Activated naive CD4-positive, alpha-beta T cell treated with anti-CD3 and anti-CD28 coated beads, Interleukin-2, amount 10 ng/mL, durations not matched to agents 7 days and 5 days (primary cell): ENCODE measurements at regions not wholly inside any gene's neighbourhood (a gene's known extent, or its start where the extent isn't known, plus 50 kb on each side); places are given as distances from the start of the nearest gene placed in this dataset.

ENCODE experiments used
- CTCF ChIA-PET: fragments of 350-600 bp; sonication (Branson Sonifier 250); formaldehyde crosslinking; loops from one replicate; lab custom pipeline; 2021; ENCODE audit warnings: antibody characterized with exemption; lab: Charles Lee
- DNase-seq: peaks from one replicate; pipeline ENCODE4 v3.0.0-alpha.2; 2020
- H3K27ac Mint-ChIP-seq: one replicate; pipeline ENCODE4 v1.8.0; 2021; ENCODE audit warnings: mild to moderate bottlenecking, moderate library complexity, mixed read lengths
- H3K27me3 Mint-ChIP-seq: one replicate; pipeline ENCODE4 v1.8.0; 2021; ENCODE audit warnings: mild to moderate bottlenecking, mixed read lengths
- H3K36me3 Mint-ChIP-seq: one replicate; pipeline ENCODE4 v1.8.0; 2021; ENCODE audit warnings: mixed read lengths
- H3K4me1 Mint-ChIP-seq: one replicate; pipeline ENCODE4 v1.8.0; 2021; ENCODE audit warnings: mixed read lengths
- H3K4me3 Mint-ChIP-seq: one replicate; pipeline ENCODE4 v1.8.0; 2021; ENCODE audit warnings: mild to moderate bottlenecking, moderate library complexity, mixed read lengths
- H3K9me3 Mint-ChIP-seq: one replicate; pipeline ENCODE4 v1.8.0; 2021; ENCODE audit warnings: mixed read lengths

- Mint-ChIP-seq H3K27ac (no peak overlapping the region), H3K4me1 (peaks cover 12% of the 10 kb centered on the region), H3K36me3 (peaks cover 4% of the 10 kb centered on the region), H3K4me3 (no peak overlapping the region), H3K9me3 (peaks cover 4% of the 10 kb centered on the region), H3K27me3 (peaks cover 41% of the 10 kb centered on the region)
- CTCF ChIA-PET = no interaction called here
- DNase-seq = no peak
Observed at GRCh38 chr9:91084896-91085516, 276.7 kb downstream of the AUH start.

- CTCF ChIA-PET = no interaction called here
- Mint-ChIP-seq H3K4me1 (peaks cover 17% of the 10 kb centered on the region), H3K27ac (no peak overlapping the region)
Observed at GRCh38 chr9:91085517-91086291, 276.0 kb downstream of the AUH start.

GRCh38 chr9:91086657-91087461, 274.9 kb downstream of the AUH start:
- Mint-ChIP-seq H3K27ac (no peak overlapping the region), H3K27me3 (peaks cover 29% of the 10 kb centered on the region), H3K4me1 (peaks cover 17% of the 10 kb centered on the region), H3K36me3 (peaks cover 4% of the 10 kb centered on the region), H3K9me3 (peaks cover 1% of the 10 kb centered on the region), H3K4me3 (no peak overlapping the region)
- CTCF ChIA-PET = interaction anchor here (2.9 to 3.0 kb wide), 2 partner anchors 50 to 171 kb away, joined by 9 to 16 read pairs; no protein-coding TSS in a partner anchor
- no peak for DNase-seq

More at GRCh38 chr9:91085517-91086291, 276.0 kb downstream of the AUH start:
- peaks cover 4% of the 10 kb centered on the region for H3K36me3 Mint-ChIP-seq
- H3K9me3 Mint-ChIP-seq = peaks cover 4% of the 10 kb centered on the region
- no peak for DNase-seq
- no peak overlapping the region for H3K4me3 Mint-ChIP-seq
- H3K27me3 Mint-ChIP-seq = peaks cover 37% of the 10 kb centered on the region

- Mint-ChIP-seq H3K27ac (no peak overlapping the region), H3K27me3 (peaks cover 29% of the 10 kb centered on the region), H3K4me3 (no peak overlapping the region), H3K9me3 (peaks cover 1% of the 10 kb centered on the region), H3K36me3 (peaks cover 4% of the 10 kb centered on the region), H3K4me1 (peaks cover 17% of the 10 kb centered on the region)
- no peak for DNase-seq
- CTCF ChIA-PET = interaction anchor here (2.9 to 3.0 kb wide), 2 partner anchors 50 to 172 kb away, joined by 9 to 16 read pairs; no protein-coding TSS in a partner anchor
Observed at GRCh38 chr9:91087462-91087759, 274.3 kb downstream of the AUH start.

GRCh38 chr9:91089405-91090129, 272.2 kb downstream of the AUH start:
- peak; percentile 46 for DNase-seq
- H3K4me1 Mint-ChIP-seq = peaks cover 17% of the 10 kb centered on the region
- H3K36me3 Mint-ChIP-seq = peaks cover 19% of the 10 kb centered on the region
- H3K4me3 Mint-ChIP-seq = no peak overlapping the region
- peaks cover 12% of the 10 kb centered on the region for H3K9me3 Mint-ChIP-seq
- H3K27ac Mint-ChIP-seq = no peak overlapping the region
- CTCF ChIA-PET = interaction anchor here (0.6 to 3.0 kb wide), 25 partner anchors 9 to 340 kb away, joined by 3 to 34 read pairs (median 4); partner anchors contain the start of gene NFIL3
- peaks cover 29% of the 10 kb centered on the region for H3K27me3 Mint-ChIP-seq

- CTCF ChIA-PET = interaction anchor here (1.0 to 3.0 kb wide), 22 partner anchors 10 to 339 kb away, joined by 3 to 34 read pairs (median 4); partner anchors contain the start of gene NFIL3
- H3K4me1 Mint-ChIP-seq = peaks cover 17% of the 10 kb centered on the region
- peaks cover 16% of the 10 kb centered on the region for H3K9me3 Mint-ChIP-seq
- no peak overlapping the region for H3K27ac Mint-ChIP-seq
- peaks cover 21% of the 10 kb centered on the region for H3K36me3 Mint-ChIP-seq
- no peak overlapping the region for H3K4me3 Mint-ChIP-seq
- H3K27me3 Mint-ChIP-seq = peaks cover 28% of the 10 kb centered on the region
- no peak for DNase-seq
Observed at GRCh38 chr9:91090130-91090410, 271.6 kb downstream of the AUH start.

- no peak for DNase-seq
- peaks cover 14% of the 10 kb centered on the region for H3K4me1 Mint-ChIP-seq
- H3K27me3 Mint-ChIP-seq = peaks cover 36% of the 10 kb centered on the region
- H3K36me3 Mint-ChIP-seq = peaks cover 29% of the 10 kb centered on the region
- no peak overlapping the region for H3K4me3 Mint-ChIP-seq
- no peak overlapping the region for H3K27ac Mint-ChIP-seq
- H3K9me3 Mint-ChIP-seq = peaks cover 23% of the 10 kb centered on the region
- CTCF ChIA-PET = no interaction called here
Observed at GRCh38 chr9:91092214-91092613, 269.5 kb downstream of the AUH start.

- H3K4me1 Mint-ChIP-seq = peaks cover 21% of the 10 kb centered on the region
- no peak overlapping the region for H3K27ac Mint-ChIP-seq
- no peak for DNase-seq
- H3K4me3 Mint-ChIP-seq = no peak overlapping the region
- peaks cover 29% of the 10 kb centered on the region for H3K36me3 Mint-ChIP-seq
- H3K27me3 Mint-ChIP-seq = peaks cover 30% of the 10 kb centered on the region
- peaks cover 22% of the 10 kb centered on the region for H3K9me3 Mint-ChIP-seq
- CTCF ChIA-PET = interaction anchor here (0.9 to 1.4 kb wide), 2 partner anchors 21 to 37 kb away, joined by 4 read pairs; no protein-coding TSS in a partner anchor
Observed at GRCh38 chr9:91094324-91095088, 267.2 kb downstream of the AUH start.

GRCh38 chr9:91098203-91098850, 263.4 kb downstream of the AUH start:
- no peak for DNase-seq
- Mint-ChIP-seq H3K36me3 (peaks cover 33% of the 10 kb centered on the region), H3K4me3 (no peak overlapping the region), H3K9me3 (peaks cover 20% of the 10 kb centered on the region), H3K27me3 (peaks cover 33% of the 10 kb centered on the region), H3K27ac (no peak overlapping the region), H3K4me1 (peaks cover 49% of the 10 kb centered on the region)
- CTCF ChIA-PET = interaction anchor here (0.6 to 3.3 kb wide), 4 partner anchors 9 to 1643 kb away, joined by 3 to 24 read pairs (median 6); no protein-coding TSS in a partner anchor

- Mint-ChIP-seq H3K27ac (peak overlapping the region; percentile 88), H3K9me3 (peaks cover 13% of the 10 kb centered on the region), H3K27me3 (peaks cover 36% of the 10 kb centered on the region), H3K36me3 (peaks cover 30% of the 10 kb centered on the region), H3K4me1 (peaks cover 56% of the 10 kb centered on the region), H3K4me3 (no peak overlapping the region)
- CTCF ChIA-PET = interaction anchor here (1.0 to 3.3 kb wide), 7 partner anchors 10 to 327 kb away, joined by 3 to 24 read pairs (median 4); no protein-coding TSS in a partner anchor
- DNase-seq = no peak
Observed at GRCh38 chr9:91099436-91099835, 262.3 kb downstream of the AUH start.

- no peak for DNase-seq
- H3K27ac Mint-ChIP-seq = peak overlapping the region; percentile 88
- H3K27me3 Mint-ChIP-seq = peaks cover 42% of the 10 kb centered on the region
- H3K4me3 Mint-ChIP-seq = peak overlapping the region; percentile 53
- H3K9me3 Mint-ChIP-seq = peaks cover 7% of the 10 kb centered on the region
- peaks cover 56% of the 10 kb centered on the region for H3K4me1 Mint-ChIP-seq
- CTCF ChIA-PET = interaction anchor here (0.9 to 3.3 kb wide), 7 partner anchors 11 to 325 kb away, joined by 3 to 24 read pairs (median 4); no protein-coding TSS in a partner anchor
- H3K36me3 Mint-ChIP-seq = peaks cover 29% of the 10 kb centered on the region
Observed at GRCh38 chr9:91100878-91101450, 260.8 kb downstream of the AUH start.

- Mint-ChIP-seq H3K27me3 (peaks cover 41% of the 10 kb centered on the region), H3K9me3 (peaks cover 3% of the 10 kb centered on the region), H3K4me3 (peak overlapping the region; percentile 32), H3K36me3 (peaks cover 25% of the 10 kb centered on the region), H3K27ac (peak overlapping the region; percentile 68), H3K4me1 (peaks cover 56% of the 10 kb centered on the region)
- peak; percentile 97 for DNase-seq
- CTCF ChIA-PET = interaction anchor here (0.9 to 3.3 kb wide), 9 partner anchors 10 to 325 kb away, joined by 3 to 24 read pairs (median 5); no protein-coding TSS in a partner anchor
Observed at GRCh38 chr9:91101611-91102168, 260.0 kb downstream of the AUH start.
